ENCODE measurements at regions not wholly inside any gene's neighbourhood (a gene's known extent, or its start where the extent isn't known, plus 50 kb on each side); places are given as distances from the start of the nearest gene placed in this dataset.

DNA sequence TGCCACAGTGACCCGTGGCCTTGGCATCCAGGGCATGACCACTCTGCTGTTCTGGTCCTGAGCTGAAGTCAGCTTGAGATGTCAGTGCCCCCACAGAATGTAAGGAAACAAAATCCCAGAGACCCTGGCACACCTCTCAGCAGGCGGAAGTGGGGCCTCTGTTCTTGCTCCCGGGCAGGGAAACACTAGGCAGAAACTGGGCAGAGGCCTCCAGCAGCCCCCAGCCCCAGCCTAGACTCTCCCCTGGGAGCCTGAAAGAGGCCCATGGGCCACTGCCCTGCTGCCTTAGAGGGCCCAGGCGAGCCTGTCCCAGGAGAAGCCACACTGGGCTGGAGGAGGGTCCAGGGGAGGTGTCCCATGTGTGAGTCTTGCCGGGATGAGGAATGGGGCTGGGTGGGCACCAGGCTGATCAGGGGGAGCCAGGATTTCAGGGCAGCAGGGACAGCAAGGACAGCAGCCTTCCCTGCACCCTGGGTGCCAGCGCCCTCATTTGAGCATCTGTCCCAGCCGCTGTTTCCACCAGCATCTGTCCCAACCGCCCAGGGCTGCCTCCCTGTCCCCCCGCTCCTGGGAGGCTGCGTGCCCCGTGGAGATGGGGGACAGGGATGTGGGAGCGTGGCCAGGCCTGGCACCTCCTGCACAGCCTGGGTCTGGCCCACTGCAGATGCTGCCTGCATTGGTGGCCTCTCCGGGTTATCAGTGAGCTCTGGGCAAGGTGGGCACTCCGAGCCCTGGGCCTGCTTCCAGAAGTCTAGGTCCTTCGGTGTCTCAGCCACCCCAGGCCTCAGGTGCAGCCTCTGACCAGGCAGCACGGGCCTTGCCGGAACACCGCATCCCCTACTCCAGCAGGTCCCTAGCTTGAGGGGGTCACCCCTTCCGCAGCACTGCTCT lies 1072.4 kb downstream of the BRD1 start:
- no peak overlapping the region for H3K27ac ChIP-seq
- TF ChIP-seq, protein P1, sequence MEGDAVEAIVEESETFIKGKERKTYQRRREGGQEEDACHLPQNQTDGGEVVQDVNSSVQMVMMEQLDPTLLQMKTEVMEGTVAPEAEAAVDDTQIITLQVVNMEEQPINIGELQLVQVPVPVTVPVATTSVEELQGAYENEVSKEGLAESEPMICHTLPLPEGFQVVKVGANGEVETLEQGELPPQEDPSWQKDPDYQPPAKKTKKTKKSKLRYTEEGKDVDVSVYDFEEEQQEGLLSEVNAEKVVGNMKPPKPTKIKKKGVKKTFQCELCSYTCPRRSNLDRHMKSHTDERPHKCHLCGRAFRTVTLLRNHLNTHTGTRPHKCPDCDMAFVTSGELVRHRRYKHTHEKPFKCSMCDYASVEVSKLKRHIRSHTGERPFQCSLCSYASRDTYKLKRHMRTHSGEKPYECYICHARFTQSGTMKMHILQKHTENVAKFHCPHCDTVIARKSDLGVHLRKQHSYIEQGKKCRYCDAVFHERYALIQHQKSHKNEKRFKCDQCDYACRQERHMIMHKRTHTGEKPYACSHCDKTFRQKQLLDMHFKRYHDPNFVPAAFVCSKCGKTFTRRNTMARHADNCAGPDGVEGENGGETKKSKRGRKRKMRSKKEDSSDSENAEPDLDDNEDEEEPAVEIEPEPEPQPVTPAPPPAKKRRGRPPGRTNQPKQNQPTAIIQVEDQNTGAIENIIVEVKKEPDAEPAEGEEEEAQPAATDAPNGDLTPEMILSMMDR (conservative IDR thresholded peaks at IDR 0.05) = no peak

DNA sequence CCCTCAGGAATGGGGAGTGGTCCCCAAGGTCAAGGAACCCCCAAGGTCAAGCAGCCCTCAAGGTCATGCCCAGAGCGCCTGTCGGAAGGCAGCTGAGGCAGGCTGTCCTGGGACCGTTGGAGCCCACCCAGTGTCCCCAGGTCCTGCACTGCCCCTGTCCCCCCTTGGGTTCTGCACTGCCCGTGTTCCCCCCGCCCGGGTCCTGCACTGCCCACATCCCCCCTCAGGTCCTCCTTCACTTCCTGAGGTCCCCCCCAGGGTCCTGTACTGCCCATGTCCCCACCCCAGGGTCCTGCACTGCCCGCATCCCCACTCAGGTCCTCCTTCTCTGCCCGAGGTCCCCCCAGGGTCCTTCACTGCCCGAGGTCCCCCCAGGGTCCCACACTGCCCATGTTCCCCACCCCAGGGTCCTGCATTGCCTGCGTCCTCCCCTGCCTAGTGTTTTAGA lies 1073.0 kb downstream of the BRD1 start:
- TF ChIP-seq, protein P1 (conservative IDR thresholded peaks at IDR 0.05) = no peak

DNA sequence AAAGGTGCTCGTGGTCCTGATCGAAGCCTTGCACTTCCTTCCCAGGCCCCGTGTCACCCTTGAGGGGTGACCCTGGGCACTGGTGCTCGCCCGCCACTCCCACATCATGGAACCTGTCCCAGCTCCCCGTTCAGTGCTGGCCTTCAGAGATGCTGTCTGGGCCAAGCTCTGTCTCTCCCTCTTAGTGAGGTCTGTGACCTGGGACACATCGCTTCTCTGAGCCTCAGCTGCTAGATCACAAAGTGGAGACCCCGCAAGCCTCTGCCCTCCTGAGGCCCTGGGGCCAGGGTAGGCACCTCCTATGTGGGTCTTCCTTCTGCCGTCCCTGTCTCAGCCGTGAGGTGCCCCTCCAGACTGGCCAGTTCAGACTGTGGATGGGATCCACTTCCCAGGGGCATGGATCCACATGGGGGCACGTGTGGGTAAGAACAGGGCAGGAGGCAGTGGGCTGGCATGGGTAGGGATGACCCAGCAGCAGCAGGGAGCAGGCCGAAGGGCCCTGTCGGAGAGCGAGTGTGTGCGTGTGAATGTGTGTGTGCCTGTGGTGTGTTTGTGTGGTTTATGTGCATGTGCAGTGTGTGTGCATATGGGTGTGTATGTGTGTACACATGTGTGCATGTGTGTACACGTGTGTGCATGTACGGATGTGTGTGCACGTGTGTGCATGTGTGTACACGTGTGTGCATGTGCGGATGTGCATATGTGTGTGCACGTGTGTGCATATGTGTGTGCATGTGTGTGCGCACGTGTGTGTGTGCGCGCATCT lies 1073.7 kb downstream of the BRD1 start:
- no peak overlapping the region for H3K27ac ChIP-seq
- TF ChIP-seq, protein P1 (conservative IDR thresholded peaks at IDR 0.05) = no peak

More for the DNA sequence above, 1073.0 kb downstream of the BRD1 start:
- H3K27ac ChIP-seq = no peak overlapping the region

DNA sequence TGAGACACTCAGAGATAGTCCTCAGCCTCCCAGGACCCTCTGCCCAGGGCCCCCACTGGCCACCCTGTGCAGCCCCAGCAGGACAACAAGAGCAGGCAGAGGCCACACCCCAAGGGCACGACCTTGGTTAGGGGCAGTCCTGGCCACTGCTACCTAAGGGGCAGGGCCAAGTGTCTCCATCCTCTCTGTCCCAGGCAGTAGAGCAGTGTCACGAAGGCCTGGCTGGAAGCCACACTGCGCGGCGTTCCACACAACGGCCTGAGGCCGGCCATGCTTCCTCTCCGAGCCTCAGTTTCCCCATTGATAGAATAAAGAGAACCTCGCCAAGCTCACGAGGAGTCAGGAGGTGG lies 1074.3 kb downstream of the BRD1 start:
- TF ChIP-seq, protein P1 (conservative IDR thresholded peaks at IDR 0.05) = no peak
- H3K27ac ChIP-seq = no peak overlapping the region

DNA sequence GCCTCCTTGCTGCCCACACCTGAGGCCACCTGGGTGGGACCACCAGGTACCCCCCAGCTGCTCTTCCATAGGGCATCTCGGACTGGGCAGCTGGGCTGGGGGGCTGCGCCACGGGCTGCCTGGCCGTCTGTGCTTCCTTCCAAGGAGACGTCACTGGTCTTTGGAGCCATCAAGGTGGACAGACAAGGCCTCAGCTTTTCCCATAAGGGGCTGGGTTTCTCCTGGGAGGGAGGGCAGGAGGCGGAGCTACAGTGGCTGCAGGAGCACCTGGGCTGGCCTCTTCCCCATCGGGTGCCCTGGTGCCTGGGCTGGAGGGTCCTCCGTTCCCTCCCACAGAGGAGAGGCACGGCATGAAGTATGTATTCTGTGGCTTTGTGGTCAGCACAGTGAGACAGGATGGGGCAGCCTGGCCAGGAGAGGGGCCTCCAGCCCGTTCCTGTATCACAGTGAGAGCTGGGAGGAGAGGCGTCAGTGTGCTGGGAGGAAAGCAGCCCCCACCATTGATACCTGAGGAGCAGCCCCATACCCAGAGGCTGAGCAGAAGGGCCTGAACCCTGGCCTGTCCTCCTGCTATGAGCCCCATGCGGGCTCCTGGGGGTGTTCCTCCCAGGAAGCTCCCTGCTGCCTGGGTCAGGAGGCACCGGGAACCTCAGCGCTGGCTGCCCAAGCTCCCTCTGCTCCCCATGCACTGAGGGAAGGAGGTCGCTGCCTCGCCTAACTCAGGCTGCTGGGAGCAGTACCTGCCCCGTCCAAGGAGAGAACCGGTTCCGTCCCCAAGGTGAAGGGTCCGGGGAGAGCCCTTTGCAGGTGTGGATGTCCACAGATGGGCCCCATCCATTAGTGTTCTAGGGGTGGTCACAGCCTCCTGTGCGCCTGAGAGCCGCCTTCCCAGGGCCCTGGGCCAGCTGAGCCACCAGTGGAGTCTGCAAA lies 1075.0 kb downstream of the BRD1 start:
- no peak overlapping the region for H3K27ac ChIP-seq
- TF ChIP-seq, protein P1 (conservative IDR thresholded peaks at IDR 0.05) = no peak

DNA sequence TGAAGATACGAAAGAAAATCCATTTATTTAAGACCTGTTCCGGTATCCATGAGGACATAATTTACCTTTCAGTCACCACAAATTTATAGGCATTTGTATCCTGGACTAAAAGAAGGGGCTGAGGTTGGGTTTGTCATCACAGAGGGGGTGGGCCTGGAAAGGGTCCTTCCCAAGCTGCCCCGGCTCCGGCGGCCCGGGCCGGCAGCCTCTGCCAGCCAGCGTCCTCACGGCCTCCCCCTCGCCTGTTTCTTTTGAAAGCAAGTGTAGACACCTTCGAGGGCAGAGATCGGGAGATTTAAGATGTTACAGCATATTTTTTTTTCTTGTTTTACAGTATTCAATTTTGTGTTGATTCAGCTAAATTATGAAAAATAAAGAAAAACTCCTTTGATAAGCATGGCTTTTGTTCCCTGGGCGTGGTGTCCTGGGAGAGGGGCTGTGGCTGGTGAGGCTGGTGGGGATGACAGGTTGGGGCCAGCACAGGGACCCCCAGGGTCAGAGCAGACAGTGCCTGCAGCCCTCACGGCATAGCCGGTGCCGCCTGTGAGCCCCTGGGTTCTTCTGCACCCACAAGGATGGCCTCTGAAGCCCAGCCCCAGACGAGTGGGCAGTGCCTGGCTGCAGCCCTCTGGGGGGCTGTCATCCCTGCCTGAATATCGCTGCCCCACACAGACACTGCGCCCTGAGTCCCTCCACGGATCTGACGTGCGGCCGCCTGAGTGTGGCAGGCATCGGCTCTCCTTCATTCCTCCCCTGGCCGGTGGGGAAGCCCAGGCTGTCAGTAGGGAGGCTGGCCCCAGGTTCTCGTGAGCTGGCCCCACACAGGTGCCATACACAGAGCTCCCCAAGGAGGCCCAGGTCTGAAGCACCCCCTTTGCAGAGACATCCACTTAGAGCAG lies 1075.9 kb downstream of the BRD1 start:
- TF ChIP-seq, protein P1 (conservative IDR thresholded peaks at IDR 0.05) = no peak

More for the DNA sequence above, 1075.9 kb downstream of the BRD1 start:
- no peak overlapping the region for H3K27ac ChIP-seq

All from VCaP (cell line).